ENCODE measurements at regions not wholly inside any gene's neighbourhood (a gene's known extent, or its start where the extent isn't known, plus 50 kb on each side); places are given as distances from the start of the nearest gene placed in this dataset.
"Not testable (repeated sequence)": the region's sequence is repeated elsewhere in the genome, so short reads cannot be mapped to it uniquely, and the experiment has no call there.

GRCh38 chr10:114708084-114708483 lies 50.0 kb upstream of the ABLIM1 start:
- no peak for DNase-seq

- no peak for DNase-seq
Observed at GRCh38 chr10:114708717-114709335, 50.8 kb upstream of the ABLIM1 start.

GRCh38 chr10:114709984-114710383 lies 51.9 kb upstream of the ABLIM1 start:
- no peak for DNase-seq

GRCh38 chr10:114711176-114711868 lies 53.2 kb upstream of the ABLIM1 start:
- no peak for DNase-seq

- DNase-seq: no peak
Observed at GRCh38 chr10:114711869-114712250, 53.8 kb upstream of the ABLIM1 start.

GRCh38 chr10:114713525-114714090 lies 55.5 kb upstream of the ABLIM1 start:
- peak in 1 of 2 experiments; percentile 6 for DNase-seq

GRCh38 chr10:114714281-114714741 lies 56.2 kb upstream of the ABLIM1 start:
- no peak for DNase-seq

GRCh38 chr10:114715171-114715670 lies 57.1 kb upstream of the ABLIM1 start:
- DNase-seq: no peak

- DNase-seq: no peak
Observed at GRCh38 chr10:114716811-114717404, 58.8 kb upstream of the ABLIM1 start.

- DNase-seq: not testable (repeated sequence)
Observed at GRCh38 chr10:114717881-114718280, 59.8 kb upstream of the ABLIM1 start.

- no peak for DNase-seq
Observed at GRCh38 chr10:114718374-114718773, 60.3 kb upstream of the ABLIM1 start.

GRCh38 chr10:114719311-114719710 lies 61.2 kb upstream of the ABLIM1 start:
- DNase-seq: no peak

GRCh38 chr10:114720023-114720422 lies 61.9 kb upstream of the ABLIM1 start:
- DNase-seq: not testable (repeated sequence)

- DNase-seq: no peak
Observed at GRCh38 chr10:114720685-114721278, 62.7 kb upstream of the ABLIM1 start.

- not testable (repeated sequence) for DNase-seq
Observed at GRCh38 chr10:114722136-114722535, 64.1 kb upstream of the ABLIM1 start.

- no peak for DNase-seq
Observed at GRCh38 chr10:114723361-114723760, 65.3 kb upstream of the ABLIM1 start.

- no peak for DNase-seq
Observed at GRCh38 chr10:114723991-114724715, 66.1 kb upstream of the ABLIM1 start.

- DNase-seq: no peak
Observed at GRCh38 chr10:114724716-114725106, 66.6 kb upstream of the ABLIM1 start.

- DNase-seq: no peak
Observed at GRCh38 chr10:114726820-114727271, 68.8 kb upstream of the ABLIM1 start.

GRCh38 chr10:114728325-114728724 lies 70.2 kb upstream of the ABLIM1 start:
- no peak for DNase-seq

- no peak for DNase-seq
Observed at GRCh38 chr10:114729103-114729659, 71.1 kb upstream of the ABLIM1 start.

- DNase-seq: no peak
Observed at GRCh38 chr10:114730291-114730690, 72.2 kb upstream of the ABLIM1 start.

Data from Kasumi-1 (cell line).